Activated naive CD8-positive, alpha-beta T cell treated with anti-CD3 and anti-CD28 coated beads, Interleukin-2, amount 10 ng/mL, durations not matched to agents 7 days and 5 days (primary cell): ENCODE measurements at regions not wholly inside any gene's neighbourhood (a gene's known extent, or its start where the extent isn't known, plus 50 kb on each side); places are given as distances from the start of the nearest gene placed in this dataset.
"Not testable (repeated sequence)": the region's sequence is repeated elsewhere in the genome, so short reads cannot be mapped to it uniquely, and the experiment has no call there.

ENCODE experiments used
- ATAC-seq: fragments of 150-1000 bp; cut with Tn5 transposase; one replicate; pipeline ENCODE4 v1.10.0; 2021; ENCODE audit warnings: low read depth, moderate library complexity
- POLR2A ChIA-PET: fragments of 350-600 bp; sonication (Branson Sonifier 250); formaldehyde crosslinking; loops from one replicate; lab custom pipeline; 2021; ENCODE audit warnings: antibody characterized with exemption; lab: Charles Lee
- DNase-seq: peaks from one replicate; pipeline ENCODE4 v3.0.0; 2021
- H3K27ac Mint-ChIP-seq: one replicate; pipeline ENCODE4 v1.8.0; 2022; ENCODE audit warnings: mild to moderate bottlenecking, mixed read lengths
- H3K27me3 Mint-ChIP-seq: one replicate; pipeline ENCODE4 v1.8.0; 2022; ENCODE audit warnings: mild to moderate bottlenecking, moderate library complexity, mixed read lengths
- H3K36me3 Mint-ChIP-seq: one replicate; pipeline ENCODE4 v1.8.0; 2021; ENCODE audit warnings: mild to moderate bottlenecking, mixed read lengths
- H3K4me1 Mint-ChIP-seq: one replicate; pipeline ENCODE4 v1.8.0; 2021; ENCODE audit warnings: mixed read lengths
- H3K4me3 Mint-ChIP-seq: one replicate; pipeline ENCODE4 v1.8.0; 2022; ENCODE audit warnings: mild to moderate bottlenecking, moderate library complexity, mixed read lengths
- H3K9me3 Mint-ChIP-seq: one replicate; pipeline ENCODE4 v1.8.0; 2021; ENCODE audit warnings: mixed read lengths

GRCh38 chr21:13514308-13514707 is 95.3 kb upstream of the POTED start:
- H3K4me3 Mint-ChIP-seq, H3K27me3 Mint-ChIP-seq, H3K27ac Mint-ChIP-seq, H3K36me3 Mint-ChIP-seq, H3K4me1 Mint-ChIP-seq, H3K9me3 Mint-ChIP-seq, POLR2A ChIA-PET, DNase-seq, ATAC-seq: not testable (repeated sequence)

GRCh38 chr21:13515980-13516379 is 93.6 kb upstream of the POTED start:
- H3K4me3 Mint-ChIP-seq, H3K36me3 Mint-ChIP-seq, DNase-seq, H3K27ac Mint-ChIP-seq, ATAC-seq, H3K4me1 Mint-ChIP-seq, H3K27me3 Mint-ChIP-seq, POLR2A ChIA-PET, H3K9me3 Mint-ChIP-seq: not testable (repeated sequence)

GRCh38 chr21:13519971-13520370 is 89.6 kb upstream of the POTED start:
- H3K27ac Mint-ChIP-seq, ATAC-seq, H3K27me3 Mint-ChIP-seq, H3K9me3 Mint-ChIP-seq, H3K4me3 Mint-ChIP-seq, POLR2A ChIA-PET, H3K4me1 Mint-ChIP-seq, DNase-seq, H3K36me3 Mint-ChIP-seq: not testable (repeated sequence)

GRCh38 chr21:13525015-13525414 is 84.6 kb upstream of the POTED start:
- H3K4me3 Mint-ChIP-seq, H3K36me3 Mint-ChIP-seq, H3K27me3 Mint-ChIP-seq, H3K4me1 Mint-ChIP-seq, ATAC-seq, DNase-seq, H3K27ac Mint-ChIP-seq, H3K9me3 Mint-ChIP-seq, POLR2A ChIA-PET: not testable (repeated sequence)

GRCh38 chr21:13529082-13529481 is 80.5 kb upstream of the POTED start:
- H3K4me3 Mint-ChIP-seq, H3K27me3 Mint-ChIP-seq, H3K4me1 Mint-ChIP-seq, H3K9me3 Mint-ChIP-seq, H3K36me3 Mint-ChIP-seq, DNase-seq, H3K27ac Mint-ChIP-seq, POLR2A ChIA-PET, ATAC-seq: not testable (repeated sequence)

GRCh38 chr21:13529674-13530073 is 79.9 kb upstream of the POTED start:
- DNase-seq, H3K36me3 Mint-ChIP-seq, ATAC-seq, H3K9me3 Mint-ChIP-seq, H3K27me3 Mint-ChIP-seq, H3K4me1 Mint-ChIP-seq, H3K27ac Mint-ChIP-seq, POLR2A ChIA-PET, H3K4me3 Mint-ChIP-seq: not testable (repeated sequence)

GRCh38 chr21:13530697-13531096 is 78.9 kb upstream of the POTED start:
- H3K27me3 Mint-ChIP-seq, H3K27ac Mint-ChIP-seq, ATAC-seq, H3K4me1 Mint-ChIP-seq, H3K36me3 Mint-ChIP-seq, H3K9me3 Mint-ChIP-seq, POLR2A ChIA-PET, H3K4me3 Mint-ChIP-seq, DNase-seq: not testable (repeated sequence)

GRCh38 chr21:13543482-13543881 is 66.1 kb upstream of the POTED start:
- H3K27ac Mint-ChIP-seq, ATAC-seq, H3K27me3 Mint-ChIP-seq, H3K36me3 Mint-ChIP-seq, H3K4me3 Mint-ChIP-seq, H3K4me1 Mint-ChIP-seq, H3K9me3 Mint-ChIP-seq, POLR2A ChIA-PET, DNase-seq: not testable (repeated sequence)

- H3K36me3 Mint-ChIP-seq, H3K27me3 Mint-ChIP-seq, H3K9me3 Mint-ChIP-seq, H3K27ac Mint-ChIP-seq, DNase-seq, POLR2A ChIA-PET, H3K4me1 Mint-ChIP-seq: not testable (repeated sequence)
- peak; percentile 80 for ATAC-seq
- peak overlapping the region; percentile 28 for H3K4me3 Mint-ChIP-seq
Observed at GRCh38 chr21:13545525-13545924, 64.1 kb upstream of the POTED start.
